Stimulated activated CD4-positive, alpha-beta T cell treated with anti-CD3 and anti-CD28 coated beads, Interleukin-12 subunit alpha, Interleukin-12 subunit beta, amount 100 ng/mL, for 24 hours (primary cell): ENCODE measurements at regions not wholly inside any gene's neighbourhood (a gene's known extent, or its start where the extent isn't known, plus 50 kb on each side); places are given as distances from the start of the nearest gene placed in this dataset.

ENCODE experiments used
- DNase-seq, 2 experiments: peaks; one replicate each; pipeline ENCODE4 v3.0.0-alpha.2; 2020; ENCODE audit warnings: low read depth in 2 of 2

- no peak for DNase-seq
Observed at GRCh38 chr10:107474650-107475049, 310.1 kb upstream of the SORCS1 start.

- no peak for DNase-seq
Observed at GRCh38 chr10:107473225-107473624, 308.7 kb upstream of the SORCS1 start.

- DNase-seq: no peak
Observed at GRCh38 chr10:107471911-107472310, 307.4 kb upstream of the SORCS1 start.

- DNase-seq: no peak
Observed at GRCh38 chr10:107453561-107453960, 289.1 kb upstream of the SORCS1 start.

GRCh38 chr10:107451047-107451446, 286.5 kb upstream of the SORCS1 start:
- DNase-seq: no peak

GRCh38 chr10:107450056-107450455, 285.6 kb upstream of the SORCS1 start:
- DNase-seq: no peak

- no peak for DNase-seq
Observed at GRCh38 chr10:107444443-107444842, 279.9 kb upstream of the SORCS1 start.

- DNase-seq: no peak
Observed at GRCh38 chr10:107443813-107444212, 279.3 kb upstream of the SORCS1 start.

GRCh38 chr10:107443326-107443725, 278.8 kb upstream of the SORCS1 start:
- DNase-seq: no peak

GRCh38 chr10:107442035-107442505, 277.6 kb upstream of the SORCS1 start:
- DNase-seq: no peak

- DNase-seq: no peak
Observed at GRCh38 chr10:107440741-107441140, 276.2 kb upstream of the SORCS1 start.

GRCh38 chr10:107437921-107438320, 273.4 kb upstream of the SORCS1 start:
- DNase-seq: no peak

GRCh38 chr10:107436568-107436967, 272.1 kb upstream of the SORCS1 start:
- DNase-seq: no peak

GRCh38 chr10:107434854-107435253, 270.3 kb upstream of the SORCS1 start:
- no peak for DNase-seq

GRCh38 chr10:107434201-107434600, 269.7 kb upstream of the SORCS1 start:
- DNase-seq: no peak

GRCh38 chr10:107433605-107434004, 269.1 kb upstream of the SORCS1 start:
- DNase-seq: no peak

GRCh38 chr10:107430446-107430845, 265.9 kb upstream of the SORCS1 start:
- DNase-seq: no peak

- no peak for DNase-seq
Observed at GRCh38 chr10:107427016-107427415, 262.5 kb upstream of the SORCS1 start.

- no peak for DNase-seq
Observed at GRCh38 chr10:107425931-107426553, 261.5 kb upstream of the SORCS1 start.

- no peak for DNase-seq
Observed at GRCh38 chr10:107424628-107425027, 260.1 kb upstream of the SORCS1 start.

GRCh38 chr10:107423903-107424302, 259.4 kb upstream of the SORCS1 start:
- DNase-seq: no peak

- DNase-seq: no peak
Observed at GRCh38 chr10:107422681-107423080, 258.2 kb upstream of the SORCS1 start.

- DNase-seq: no peak
Observed at GRCh38 chr10:107420196-107420595, 255.7 kb upstream of the SORCS1 start.
